BJ (cell line): ENCODE measurements at regions not wholly inside any gene's neighbourhood (a gene's known extent, or its start where the extent isn't known, plus 50 kb on each side); places are given as distances from the start of the nearest gene placed in this dataset.

Experiments used
- CTCF ChIA-PET: fragments of 350-600 bp; formaldehyde crosslinking; extraction: SDS; loops from one replicate; lab custom pipeline; 2021; ENCODE audit warnings: antibody characterized with exemption, inconsistent platforms; lab: Yijun Ruan, JAX
- POLR2A ChIA-PET: fragments of 300-600 bp; sonication (Branson Sonifier 250); formaldehyde crosslinking; extraction: SDS; loops from one replicate; lab custom pipeline; 2021; ENCODE audit warnings: antibody characterized with exemption; lab: Charles Lee
- DNase-seq: peaks from one replicate; pipeline ENCODE4 v3.0.0-alpha.2; 2011; ENCODE audit warnings: low read depth
- H3K27me3 ChIP-seq: 2 replicates; pipeline ENCODE4 v1.6.0; 2011; ENCODE audit warnings: low read length; ENCODE audit not compliant: control insufficient read depth, insufficient read depth
- H3K36me3 ChIP-seq: 2 replicates; pipeline ENCODE4 v1.5.1; 2011; ENCODE audit warnings: low read length; ENCODE audit not compliant: control insufficient read depth, insufficient read depth
- H3K4me3 ChIP-seq: 2 replicates; pipeline ENCODE4 v1.5.1; 2011; ENCODE audit warnings: low read depth, mild to moderate bottlenecking, control low read depth, low read length
- TF ChIP-seq, protein P1 (sequence below): IDR thresholded peaks from 2 replicates; pipeline ENCODE4 v1.5.1; 2011; ENCODE audit warnings: low read depth, mild to moderate bottlenecking, control low read depth, inconsistent platforms, low read length, moderate library complexity; ENCODE audit not compliant: insufficient read depth

DNA sequence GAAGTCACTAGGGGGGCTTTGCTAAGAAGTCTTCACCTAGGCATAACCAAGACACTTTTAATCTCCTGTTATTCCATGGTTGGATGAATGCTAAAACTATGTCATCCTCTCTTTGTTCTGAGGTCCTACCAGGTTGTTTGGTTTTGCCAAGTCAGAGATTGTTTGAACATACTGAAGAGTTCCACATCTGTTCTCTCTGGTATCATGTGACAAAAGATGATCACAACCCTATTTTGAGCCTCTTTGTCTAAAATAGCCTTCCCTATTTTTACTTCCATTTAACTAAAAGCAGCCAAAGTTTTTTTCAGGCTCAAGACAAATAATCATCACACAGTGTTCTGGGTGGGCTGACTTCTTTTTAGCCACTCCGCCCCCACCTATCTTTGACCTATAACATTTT, 218.4 kb upstream of the LMCD1 start:
- no peaks in the 10 kb centered on the region for H3K27me3 ChIP-seq
- H3K4me3 ChIP-seq: no peak overlapping the region
- no peak for DNase-seq
- TF ChIP-seq, protein P1, sequence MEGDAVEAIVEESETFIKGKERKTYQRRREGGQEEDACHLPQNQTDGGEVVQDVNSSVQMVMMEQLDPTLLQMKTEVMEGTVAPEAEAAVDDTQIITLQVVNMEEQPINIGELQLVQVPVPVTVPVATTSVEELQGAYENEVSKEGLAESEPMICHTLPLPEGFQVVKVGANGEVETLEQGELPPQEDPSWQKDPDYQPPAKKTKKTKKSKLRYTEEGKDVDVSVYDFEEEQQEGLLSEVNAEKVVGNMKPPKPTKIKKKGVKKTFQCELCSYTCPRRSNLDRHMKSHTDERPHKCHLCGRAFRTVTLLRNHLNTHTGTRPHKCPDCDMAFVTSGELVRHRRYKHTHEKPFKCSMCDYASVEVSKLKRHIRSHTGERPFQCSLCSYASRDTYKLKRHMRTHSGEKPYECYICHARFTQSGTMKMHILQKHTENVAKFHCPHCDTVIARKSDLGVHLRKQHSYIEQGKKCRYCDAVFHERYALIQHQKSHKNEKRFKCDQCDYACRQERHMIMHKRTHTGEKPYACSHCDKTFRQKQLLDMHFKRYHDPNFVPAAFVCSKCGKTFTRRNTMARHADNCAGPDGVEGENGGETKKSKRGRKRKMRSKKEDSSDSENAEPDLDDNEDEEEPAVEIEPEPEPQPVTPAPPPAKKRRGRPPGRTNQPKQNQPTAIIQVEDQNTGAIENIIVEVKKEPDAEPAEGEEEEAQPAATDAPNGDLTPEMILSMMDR: no peak
- POLR2A ChIA-PET: no interaction called here
- CTCF ChIA-PET: no interaction called here
- H3K36me3 ChIP-seq: no peaks in the 10 kb centered on the region

GRCh38 chr3:8286086-8286485, 215.5 kb upstream of the LMCD1 start:
- H3K27me3 ChIP-seq: no peaks in the 10 kb centered on the region
- DNase-seq: no peak
- no peak overlapping the region for H3K4me3 ChIP-seq
- CTCF ChIA-PET: interaction anchor here (1.0 kb wide), 1 partner anchor 9 kb away, joined by 3 read pairs; no protein-coding TSS in a partner anchor
- POLR2A ChIA-PET: no interaction called here
- TF ChIP-seq, protein P1: no peak
- no peaks in the 10 kb centered on the region for H3K36me3 ChIP-seq

GRCh38 chr3:8286749-8287148, 214.9 kb upstream of the LMCD1 start:
- DNase-seq: no peak
- Histone ChIP-seq H3K4me3 (no peak overlapping the region), H3K36me3 (no peaks in the 10 kb centered on the region), H3K27me3 (no peaks in the 10 kb centered on the region)
- POLR2A ChIA-PET: no interaction called here
- CTCF ChIA-PET: interaction anchor here (1.0 kb wide), 1 partner anchor 10 kb away, joined by 3 read pairs; no protein-coding TSS in a partner anchor
- TF ChIP-seq, protein P1: no peak

DNA sequence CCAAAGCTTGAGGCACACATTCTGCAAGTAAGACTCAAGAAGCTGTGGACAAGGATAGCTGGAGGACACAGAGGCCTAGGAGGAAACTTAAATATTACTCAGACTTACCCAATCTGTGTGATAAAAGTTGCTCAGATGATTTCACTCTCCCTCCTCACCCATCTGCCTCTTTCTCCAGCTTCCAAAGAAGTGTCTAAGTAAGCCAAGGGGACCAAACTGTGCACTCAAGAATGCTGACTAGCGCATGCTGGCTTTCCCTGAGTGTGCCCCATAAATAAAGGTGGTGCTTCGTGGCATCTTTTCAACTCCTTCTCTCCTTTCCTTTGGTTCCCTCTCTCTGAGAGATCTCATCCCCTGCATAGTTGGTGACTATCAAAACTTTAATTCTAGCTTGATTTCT, 211.0 kb upstream of the LMCD1 start:
- TF ChIP-seq, protein P1: no peak
- ChIA-PET POLR2A (no interaction called here), CTCF (interaction anchor here (0.8 to 4.2 kb wide), 2 partner anchors 12 to 34 kb away, joined by 3 to 22 read pairs; no protein-coding TSS in a partner anchor)

DNA sequence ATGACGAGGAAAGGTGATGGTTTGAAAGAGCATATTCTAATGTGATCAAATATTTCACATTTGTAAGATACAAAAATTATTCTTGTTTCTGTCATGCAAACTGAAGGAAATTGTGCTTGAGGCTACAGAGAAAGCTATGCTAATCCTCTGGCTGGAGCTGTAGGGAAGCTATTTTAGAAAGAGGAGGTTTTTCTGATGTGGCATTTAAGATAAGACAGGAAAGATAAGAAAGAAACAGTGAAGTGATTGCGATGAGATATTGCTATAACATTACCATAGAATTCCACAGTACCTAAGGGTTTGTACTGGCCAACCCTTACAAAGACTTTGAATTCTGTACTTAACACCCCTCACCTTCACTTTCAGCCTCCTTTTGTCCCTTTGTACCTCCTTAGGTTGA, 205.2 kb upstream of the LMCD1 start:
- no peak overlapping the region for H3K4me3 ChIP-seq
- ChIA-PET CTCF (interaction anchor here (1.3 kb wide), 1 partner anchor 8 kb away, joined by 4 read pairs; no protein-coding TSS in a partner anchor), POLR2A (no interaction called here)
- H3K27me3 ChIP-seq: no peaks in the 10 kb centered on the region; the same call in 1 of the 2 replicates
- TF ChIP-seq, protein P1: no peak
- DNase-seq: no peak
- H3K36me3 ChIP-seq: no peaks in the 10 kb centered on the region

More for the DNA sequence above, 211.0 kb upstream of the LMCD1 start:
- no peaks in the 10 kb centered on the region for H3K27me3 ChIP-seq
- no peak for DNase-seq
- no peaks in the 10 kb centered on the region for H3K36me3 ChIP-seq
- H3K4me3 ChIP-seq: no peak overlapping the region
